ENCODE measurements at regions not wholly inside any gene's neighbourhood (a gene's known extent, or its start where the extent isn't known, plus 50 kb on each side); places are given as distances from the start of the nearest gene placed in this dataset.
"Not testable (repeated sequence)": the region's sequence is repeated elsewhere in the genome, so short reads cannot be mapped to it uniquely, and the experiment has no call there.

DNA sequence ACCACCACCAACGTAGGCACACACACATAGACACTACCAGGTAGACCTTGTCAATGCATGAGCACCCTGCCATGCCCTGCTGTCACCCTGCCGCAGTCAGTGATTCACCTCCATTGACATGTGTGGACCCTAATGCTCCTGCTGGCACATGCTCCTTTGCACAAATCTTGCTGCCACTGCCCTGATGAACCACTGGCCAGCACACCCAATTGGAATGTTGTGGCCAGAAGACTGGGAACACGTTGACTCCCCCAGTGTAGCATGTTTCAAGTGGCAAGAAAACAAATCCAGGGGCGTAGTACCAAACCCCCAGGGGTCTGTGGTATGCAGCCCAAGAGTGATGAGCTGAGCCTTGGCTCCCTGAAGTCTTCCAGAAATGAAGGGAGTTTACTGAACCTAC, 486.4 kb upstream of the KIF2B start:
- no peak for DNase-seq

DNA sequence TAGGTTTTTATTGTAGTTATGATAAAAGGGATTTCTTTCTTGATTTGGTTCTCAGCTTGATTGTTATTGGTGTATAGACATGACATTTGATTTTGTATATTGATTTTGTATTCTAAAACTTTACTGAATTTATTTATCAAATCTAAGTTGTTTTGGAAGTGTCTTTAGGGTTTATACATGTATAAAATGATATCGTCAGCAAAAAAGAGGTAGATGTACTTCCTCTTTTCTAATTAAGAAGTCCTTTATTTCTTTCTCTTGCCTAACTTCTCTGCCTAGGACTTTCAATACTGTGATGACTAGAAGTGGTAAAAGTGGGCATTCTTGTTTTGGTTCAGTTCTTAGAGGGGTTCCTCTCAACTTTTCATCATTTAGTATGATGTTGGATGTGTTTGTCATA, 487.3 kb upstream of the KIF2B start:
- no peak for DNase-seq

DNA sequence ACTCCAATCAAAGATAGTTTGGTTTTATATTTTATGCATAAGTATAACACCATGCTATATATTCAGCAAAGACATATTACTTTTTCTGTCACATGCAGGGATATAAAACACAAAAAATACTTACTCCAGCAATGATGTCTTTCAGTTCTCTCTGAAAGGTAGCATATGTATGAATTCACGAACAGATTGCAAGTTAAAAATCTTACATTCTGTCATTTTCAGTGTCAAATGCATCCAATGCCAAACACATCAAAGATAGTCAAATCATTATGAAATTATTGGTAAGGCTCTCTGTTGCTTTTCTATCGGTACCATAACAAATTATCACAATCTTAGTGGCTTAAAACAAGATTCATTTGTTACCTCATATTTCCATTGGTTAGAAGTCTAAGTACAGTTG, 492.0 kb upstream of the KIF2B start:
- no peak for DNase-seq

DNA sequence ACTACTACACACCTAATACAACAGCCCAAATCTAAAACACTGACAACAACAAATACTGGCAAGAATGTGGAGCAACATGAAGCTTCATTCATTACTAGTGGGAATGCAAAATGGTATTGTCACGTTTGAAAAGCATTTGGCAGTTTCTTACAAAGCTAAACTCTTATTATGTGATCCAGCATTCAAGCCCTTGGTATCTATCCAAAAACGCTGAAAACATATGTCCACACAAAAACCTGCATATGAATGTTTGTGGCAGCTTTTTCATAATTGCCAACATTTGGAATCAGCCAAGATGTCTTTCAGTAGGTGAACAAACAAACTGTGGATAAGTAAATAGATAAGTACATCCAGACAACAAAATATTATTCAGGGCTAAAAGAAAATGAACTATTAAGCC, 501.1 kb upstream of the KIF2B start:
- DNase-seq: no peak

DNA sequence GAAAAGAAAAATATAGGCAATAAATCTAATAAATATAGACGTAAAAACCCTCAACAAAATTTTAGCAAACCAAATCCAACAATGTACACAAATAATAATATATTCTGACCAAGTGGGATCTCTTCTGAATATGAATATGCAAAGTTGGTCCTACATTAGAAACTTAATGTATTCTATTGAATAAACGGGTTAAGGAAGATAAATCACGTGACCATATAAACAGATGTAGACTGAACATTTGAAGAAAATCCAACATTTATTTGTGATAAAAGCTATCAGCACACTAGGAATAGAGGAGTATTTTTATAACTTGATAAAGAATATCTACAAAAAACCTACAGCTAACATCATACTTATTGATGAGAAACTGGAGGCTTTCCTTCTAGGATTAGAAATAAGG, 502.8 kb upstream of the KIF2B start:
- no peak for DNase-seq

DNA sequence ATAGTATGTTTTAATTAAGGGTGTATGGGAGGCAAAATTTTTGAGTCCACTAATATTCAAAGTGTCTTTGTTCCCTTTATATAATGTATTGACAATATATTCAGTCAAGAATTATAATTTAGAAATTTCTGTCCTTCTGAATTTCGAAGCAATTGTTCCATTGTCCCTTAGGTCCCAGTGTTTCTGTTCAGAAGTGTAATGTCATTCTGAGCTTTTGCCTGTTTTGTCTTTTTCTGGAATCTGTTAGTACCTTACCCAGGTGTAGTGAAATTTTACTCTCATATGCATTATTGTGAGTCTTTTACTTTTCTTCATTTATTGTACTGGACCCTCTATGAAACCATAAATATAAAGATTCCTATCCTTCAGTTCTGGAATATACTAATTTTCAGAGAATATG, 505.7 kb upstream of the KIF2B start:
- no peak for DNase-seq

DNA sequence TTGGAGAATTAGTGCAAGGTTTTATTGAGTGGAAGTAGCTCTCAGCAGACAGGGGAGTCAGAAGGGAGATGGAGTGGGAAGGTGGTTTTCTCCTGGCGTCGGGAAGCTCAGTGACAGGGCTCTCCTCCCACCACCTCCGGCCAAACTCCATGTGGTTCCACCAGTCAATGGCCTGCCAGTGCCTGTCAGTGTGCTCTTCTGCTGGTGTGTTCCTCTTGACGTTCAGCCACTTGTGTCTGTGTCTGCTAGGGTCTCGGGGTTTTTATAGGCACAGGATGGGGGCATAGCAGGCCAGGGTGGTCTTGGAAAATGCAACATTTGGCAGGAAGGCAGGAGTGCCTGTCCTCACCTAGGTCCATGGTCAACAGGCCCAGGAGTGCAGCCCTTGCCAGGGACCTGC, 506.7 kb upstream of the KIF2B start:
- no peak for DNase-seq

DNA sequence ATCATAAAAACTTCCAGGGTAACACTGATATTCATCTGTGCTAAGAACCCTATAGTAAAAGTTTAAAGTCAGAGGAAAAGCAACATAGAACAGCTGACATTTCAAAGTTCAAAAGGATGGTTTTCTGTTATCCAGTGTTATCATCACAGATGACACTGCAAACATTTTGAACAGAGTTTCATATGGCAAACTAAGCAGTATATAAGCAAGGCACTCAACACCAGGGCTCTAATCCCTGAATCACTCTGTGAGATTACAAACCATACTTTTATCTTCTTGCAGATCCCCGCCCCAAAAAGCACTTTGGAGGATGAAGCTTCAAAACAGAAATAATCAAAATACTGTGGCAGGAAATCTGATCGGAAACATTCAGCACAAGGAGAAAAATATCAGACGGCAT, 508.2 kb upstream of the KIF2B start:
- no peak for DNase-seq

DNA sequence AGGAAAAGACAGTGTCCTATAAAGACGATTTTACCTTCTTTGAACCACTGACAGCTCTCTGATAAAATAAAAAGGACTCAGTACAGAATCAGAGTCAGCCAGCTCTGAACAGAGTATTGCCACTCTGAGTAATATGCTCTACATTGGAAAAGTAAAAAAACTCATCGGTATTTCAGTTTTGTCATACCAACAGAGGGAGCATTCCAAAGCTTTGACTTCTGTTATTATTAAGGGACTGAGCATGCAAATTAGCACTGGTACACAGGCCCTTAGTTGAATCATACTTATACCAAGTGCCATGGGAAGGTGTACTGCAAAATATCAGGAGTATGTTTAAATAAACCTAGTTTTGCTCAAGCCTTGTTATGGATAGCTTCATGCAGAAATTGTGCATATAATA, 509.0 kb upstream of the KIF2B start:
- DNase-seq: no peak

DNA sequence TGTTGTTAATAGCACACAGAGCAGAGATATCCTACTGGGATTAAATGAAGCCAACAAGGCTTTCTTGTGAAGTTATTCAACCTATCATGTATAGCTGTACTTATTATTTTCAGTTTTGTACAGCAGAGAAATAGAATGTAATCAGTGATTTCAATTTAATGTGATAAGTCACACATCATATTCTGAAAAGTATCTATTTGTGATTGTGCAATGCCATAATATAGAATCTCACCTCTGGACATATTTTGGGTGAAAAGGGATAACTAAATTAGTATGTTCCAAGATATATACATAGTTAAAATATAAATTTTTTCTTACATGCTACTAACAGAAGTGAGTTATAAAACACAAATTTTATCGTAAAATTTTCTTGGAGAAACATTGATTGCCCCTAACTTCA, 544.3 kb upstream of the KIF2B start:
- no peak for DNase-seq

DNA sequence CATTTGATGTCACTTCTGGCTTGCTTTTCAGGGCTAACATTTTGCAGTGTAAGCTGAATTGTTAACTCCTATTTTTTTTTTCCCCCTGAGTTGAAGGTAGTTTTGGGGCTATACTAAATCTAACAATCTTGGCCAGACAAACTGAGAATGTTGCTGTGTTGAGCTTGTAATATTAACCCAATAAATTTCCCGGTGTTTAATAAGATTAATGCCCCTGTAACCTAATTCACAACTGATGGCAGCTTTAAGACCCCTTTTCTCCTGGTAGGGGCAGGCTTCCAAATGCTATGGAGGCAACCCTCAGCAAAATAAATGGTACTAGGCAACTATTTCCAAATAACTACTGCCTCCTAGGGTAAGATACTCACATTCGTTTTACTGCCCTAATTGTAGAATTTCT, 549.6 kb upstream of the KIF2B start:
- no peak for DNase-seq

DNA sequence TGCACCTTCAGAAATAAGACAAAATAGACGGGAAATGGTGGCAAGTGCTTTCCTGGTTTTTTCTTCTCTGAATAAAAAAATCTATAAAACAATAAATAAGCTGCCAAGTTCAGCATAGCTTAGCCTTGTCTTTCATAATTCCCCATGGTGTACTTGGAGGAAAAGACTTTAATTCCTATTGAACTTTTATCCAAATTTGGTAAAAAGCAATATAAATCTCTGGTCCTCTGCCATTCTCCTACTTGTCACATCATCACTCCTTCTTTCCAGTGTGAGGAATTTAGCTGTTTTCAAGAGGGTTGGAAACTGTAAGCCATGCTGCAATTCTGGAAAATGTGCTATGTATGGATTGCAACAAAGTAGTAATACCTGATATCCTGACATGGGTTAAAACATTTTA, 551.8 kb upstream of the KIF2B start:
- no peak for DNase-seq

DNA sequence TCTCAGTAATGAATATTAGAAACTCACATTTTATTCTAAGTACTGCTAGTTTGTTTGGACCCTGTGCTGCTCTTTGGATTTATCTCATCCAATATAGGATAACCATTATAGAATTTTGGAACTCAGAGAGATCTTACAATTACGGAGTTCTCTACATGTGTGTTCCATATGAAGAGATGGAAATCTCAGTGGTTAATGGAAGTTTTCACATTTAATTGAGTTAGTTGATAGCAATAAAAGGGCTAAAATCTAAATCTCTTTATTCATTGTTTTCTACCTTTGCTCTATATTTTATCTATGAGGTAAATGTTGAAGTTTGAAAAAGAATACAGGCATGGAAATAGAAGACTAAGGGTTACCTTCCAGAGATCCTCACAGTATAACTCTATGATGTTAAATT, 558.0 kb upstream of the KIF2B start:
- DNase-seq: no peak

DNA sequence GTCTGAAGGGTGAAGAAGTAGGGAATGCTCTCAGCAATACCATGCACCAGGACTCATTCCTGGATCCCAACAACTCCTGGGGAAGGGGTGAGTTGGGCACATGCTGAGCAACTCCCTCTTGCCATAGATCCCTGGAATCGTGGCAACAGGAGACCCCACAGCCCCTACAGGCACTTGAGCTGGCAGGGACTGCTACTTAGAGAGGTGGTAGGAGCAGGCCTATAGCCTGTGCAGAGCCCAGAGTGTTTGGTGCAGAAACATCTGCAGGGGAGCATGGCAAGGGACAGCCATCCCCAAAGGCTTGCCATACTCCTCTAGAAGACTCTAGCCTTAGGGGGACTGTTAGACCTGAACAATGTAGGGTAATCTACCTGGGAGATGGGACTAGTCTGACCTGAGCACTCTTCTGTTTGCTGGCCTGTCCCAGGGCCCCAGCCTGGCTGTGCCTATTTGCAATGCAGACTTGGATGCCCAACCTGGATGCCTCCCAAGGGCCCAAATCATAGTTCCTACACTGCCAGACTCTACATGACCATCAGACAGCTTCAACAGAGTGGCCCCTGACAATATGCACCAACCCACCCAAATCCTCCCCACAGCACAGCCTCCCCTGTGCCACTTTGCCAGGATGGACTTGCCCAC, 568.6 kb upstream of the KIF2B start:
- no peak for DNase-seq

DNA sequence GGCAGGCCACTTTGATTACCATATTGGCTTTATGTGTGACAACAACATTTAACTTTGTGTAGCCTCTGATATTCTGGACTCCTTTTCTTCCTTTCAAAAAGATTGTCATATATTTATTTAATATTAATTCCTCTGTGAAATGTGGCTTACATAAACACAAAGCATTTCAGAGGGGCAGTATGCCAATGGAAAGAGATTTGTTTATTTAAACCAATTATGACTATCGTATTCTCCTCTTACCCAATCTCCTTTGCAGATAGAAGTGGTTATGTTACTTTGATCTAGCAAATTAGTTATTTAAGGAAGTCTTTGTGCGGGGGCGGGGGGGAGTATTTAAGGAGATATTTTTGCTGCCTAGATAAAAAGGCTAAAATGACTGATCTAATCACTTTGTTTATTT, 573.7 kb upstream of the KIF2B start:
- DNase-seq: no peak

DNA sequence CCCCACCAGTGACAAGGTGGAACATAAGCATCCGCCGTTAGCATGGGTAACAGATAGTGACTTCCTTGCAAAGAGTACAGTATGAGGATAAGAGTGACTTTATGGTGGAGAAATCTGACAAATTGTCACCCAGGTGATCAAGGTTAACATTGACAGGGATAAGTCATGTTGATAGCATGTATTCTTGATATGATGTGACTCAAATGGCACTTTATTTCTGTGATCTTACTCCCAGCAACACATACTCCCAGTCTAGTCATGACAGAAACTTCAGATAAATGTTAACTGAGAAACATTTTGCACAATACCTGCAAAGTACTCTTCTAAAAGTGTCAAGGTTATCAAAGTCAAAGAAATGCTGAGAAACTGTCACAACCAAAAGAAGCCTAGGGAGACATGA, 588.6 kb upstream of the KIF2B start:
- DNase-seq: no peak

DNA sequence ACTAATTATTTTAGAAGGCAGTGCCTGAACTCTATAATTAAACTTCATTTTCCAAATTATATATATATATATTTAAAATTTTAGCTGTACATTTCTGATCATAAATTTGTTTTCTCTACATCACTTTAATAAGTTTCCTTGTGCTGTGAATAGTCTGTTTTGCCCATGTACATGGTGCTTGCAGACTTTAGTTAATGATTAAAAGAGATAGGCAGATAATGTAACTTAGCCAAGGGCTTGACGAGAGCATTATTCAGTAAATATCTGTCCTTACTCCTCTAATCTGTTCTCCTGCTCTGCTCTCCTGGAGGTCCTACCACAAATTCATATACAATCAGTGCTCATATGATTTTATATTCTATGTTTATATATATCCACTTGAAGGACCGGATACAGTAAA, 595.2 kb upstream of the KIF2B start:
- DNase-seq: no peak

DNA sequence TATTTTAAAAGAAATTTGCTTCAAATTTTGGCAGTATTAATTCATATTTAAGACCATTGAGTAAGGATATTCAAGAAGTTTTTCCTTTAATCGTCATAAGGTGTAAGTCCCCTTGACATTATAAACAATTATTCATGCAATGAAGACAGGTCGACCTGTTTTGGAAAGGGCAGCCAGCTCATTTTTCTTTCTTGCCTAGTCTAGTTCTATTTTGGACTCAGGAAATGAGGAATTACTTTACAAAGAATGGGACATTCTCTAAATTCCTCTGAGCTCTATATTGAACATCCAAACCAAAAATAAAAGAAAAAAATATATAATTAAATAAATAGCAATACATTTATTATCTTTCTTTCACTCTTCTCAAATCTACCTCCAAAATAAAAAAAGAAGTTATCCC, 595.6 kb upstream of the KIF2B start:
- DNase-seq: no peak

DNA sequence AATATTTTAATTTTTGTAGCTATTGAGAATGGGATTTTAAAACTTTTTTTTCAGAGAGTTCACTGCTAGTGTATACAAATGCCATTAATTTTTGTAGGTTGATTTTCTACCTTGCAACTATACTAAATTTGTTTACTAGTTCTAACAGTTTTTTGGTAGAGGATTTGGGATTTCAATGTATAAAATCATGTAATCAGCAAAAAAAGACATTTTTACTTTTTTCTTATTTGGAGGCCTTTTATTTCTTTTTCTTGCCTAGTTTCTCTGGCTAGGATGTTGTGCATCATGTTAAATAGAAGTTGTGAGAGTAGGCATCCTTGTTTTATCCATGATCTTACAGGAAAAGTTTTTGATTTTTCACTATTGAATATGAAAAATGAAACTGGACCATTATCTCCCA, 602.9 kb upstream of the KIF2B start:
- DNase-seq: no peak

DNA sequence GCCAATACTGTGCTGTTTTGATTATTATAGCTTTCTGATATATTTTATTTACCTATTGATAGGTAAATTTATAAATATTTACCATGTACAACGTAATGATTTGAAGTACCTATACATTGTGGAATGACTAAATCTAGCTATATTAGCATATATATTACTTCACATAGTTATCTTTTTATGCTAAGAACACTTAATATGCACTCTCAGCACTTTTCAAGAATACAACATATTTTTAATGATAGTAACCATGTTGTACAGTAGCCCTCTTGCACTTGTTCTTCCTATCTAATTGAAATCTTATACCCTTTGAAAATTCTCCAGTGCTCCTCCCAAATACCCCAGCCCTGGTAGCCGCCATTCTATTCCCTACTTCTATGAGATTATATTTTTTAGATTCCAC, 604.0 kb upstream of the KIF2B start:
- no peak for DNase-seq

DNA sequence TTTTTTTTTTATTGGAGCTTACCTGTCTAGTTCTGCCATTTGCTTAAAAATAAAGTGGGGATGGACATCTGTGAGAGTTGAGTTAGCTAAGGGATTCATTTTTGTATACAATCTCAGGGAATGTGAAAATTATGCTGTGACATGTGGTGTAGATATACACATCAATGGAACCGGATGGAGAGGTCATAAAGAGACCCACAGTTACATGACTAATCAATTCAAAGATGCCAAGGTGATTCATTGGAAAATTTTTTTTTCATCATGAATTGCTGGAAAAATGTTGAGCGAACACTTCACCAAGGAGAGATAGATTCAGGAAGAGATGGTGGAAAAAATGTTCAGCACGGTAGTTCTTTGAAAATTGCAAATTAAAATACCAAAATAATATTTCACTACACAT, 605.4 kb upstream of the KIF2B start:
- no peak for DNase-seq

DNA sequence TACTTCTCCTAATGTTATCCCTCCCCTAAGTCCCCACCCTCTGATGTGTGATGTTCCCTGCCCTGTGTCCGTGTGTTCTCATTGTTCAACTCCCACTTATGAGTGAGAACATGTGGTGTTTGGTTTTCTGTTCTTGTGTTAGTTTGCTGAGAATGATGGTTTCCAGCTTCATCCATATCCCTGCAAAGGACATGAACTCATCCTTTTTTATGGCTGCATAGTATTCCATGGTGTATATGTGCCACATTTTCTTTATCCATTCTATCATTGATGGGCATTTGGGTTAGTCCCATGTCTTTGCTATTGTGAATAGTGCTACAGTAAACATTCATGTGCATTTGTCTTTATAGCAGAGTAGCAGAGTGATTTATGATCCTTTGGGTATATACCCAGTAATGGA, 613.8 kb upstream of the KIF2B start:
- not testable (repeated sequence) for DNase-seq

DNA sequence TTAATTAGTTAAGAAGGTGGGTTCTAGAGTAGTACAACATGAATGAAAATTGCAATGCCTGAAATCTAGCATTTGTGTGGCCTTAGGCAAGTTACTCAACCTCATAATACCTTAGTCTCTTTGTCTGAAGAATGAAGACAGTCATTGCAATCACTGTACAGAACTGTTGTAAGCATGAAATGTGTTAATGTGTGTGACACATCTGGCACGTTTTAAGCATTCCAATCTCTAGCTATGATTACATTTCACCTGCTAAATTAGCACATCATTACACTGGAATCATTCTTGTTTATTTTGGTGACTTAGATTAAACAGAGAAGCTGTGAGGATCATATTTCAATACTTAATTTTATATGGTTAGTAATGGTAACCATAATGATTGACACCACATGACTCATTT, 629.7 kb upstream of the KIF2B start:
- DNase-seq: no peak

DNA sequence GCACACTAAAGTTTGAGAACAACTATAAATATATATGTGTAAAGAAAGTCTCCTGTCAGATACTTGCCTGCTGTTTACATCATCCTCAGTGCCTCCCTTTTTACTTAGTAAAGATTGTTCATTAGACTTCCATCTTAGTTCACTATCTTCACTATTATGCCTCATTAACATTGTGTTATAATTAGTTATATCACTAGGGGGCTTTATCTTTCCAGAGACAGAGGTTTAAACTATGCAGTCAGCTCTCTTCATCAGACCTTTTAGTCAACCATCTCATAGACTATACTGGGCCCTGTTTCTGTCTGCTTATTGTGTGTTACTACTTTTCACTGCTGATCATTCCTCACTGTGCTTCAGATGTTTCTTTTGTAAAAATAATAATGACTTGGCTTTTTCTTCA, 630.8 kb upstream of the KIF2B start:
- no peak for DNase-seq

DNA sequence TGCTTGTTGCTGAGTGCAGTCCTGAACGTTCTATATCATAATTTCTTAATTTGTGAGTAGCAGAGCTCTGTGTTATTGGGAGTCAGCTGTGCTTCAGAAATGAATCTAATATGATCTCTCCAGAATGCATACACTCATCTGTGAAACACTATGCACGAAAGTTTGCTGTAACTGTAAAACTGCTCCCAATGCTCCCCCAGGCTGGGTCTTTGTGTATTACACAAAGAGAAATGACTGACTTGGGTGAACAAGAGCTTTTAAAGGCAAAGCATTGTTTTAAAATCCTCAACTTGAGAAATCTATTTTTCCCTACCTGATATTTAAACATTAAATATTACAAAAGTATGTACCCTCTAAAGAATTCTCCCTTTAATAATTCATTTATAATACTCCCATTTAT, 636.7 kb upstream of the KIF2B start:
- DNase-seq: no peak
